Neutrophil (primary cell): ENCODE measurements at regions not wholly inside any gene's neighbourhood (a gene's known extent, or its start where the extent isn't known, plus 50 kb on each side); places are given as distances from the start of the nearest gene placed in this dataset.

Source experiments
- H3K27ac ChIP-seq: fragments of 200-600 bp; sonication (generic); 2 replicates; pipeline ENCODE4 v1.5.1; 2016; ENCODE audit warnings: mild to moderate bottlenecking, moderate library complexity
- H3K27me3 ChIP-seq: fragments of 200-600 bp; sonication (generic); 2 replicates; pipeline ENCODE4 v1.6.0; 2016; ENCODE audit warnings: mild to moderate bottlenecking
- H3K36me3 ChIP-seq: fragments of 200-600 bp; sonication (generic); 2 replicates; pipeline ENCODE4 v1.5.1; 2017
- H3K4me1 ChIP-seq, 2 experiments: fragments of 200-600 bp in 1 of 2; sonication (generic) in 1 of 2; 1 replicate in 1 of 2; 2 replicates in 1 of 2; pipeline versions ENCODE4 v1.5.1 to v1.6.1; 2013 to 2016; ENCODE audit warnings: low read depth in 1 of 2, low read length in 1 of 2, mild to moderate bottlenecking in 1 of 2, moderate library complexity in 1 of 2; ENCODE audit not compliant: control insufficient read depth in 1 of 2, insufficient read depth in 1 of 2
- H3K4me3 ChIP-seq, 2 experiments: fragments of 200-600 bp in 1 of 2; sonication (generic) in 1 of 2; 1 replicate in 1 of 2; 2 replicates in 1 of 2; pipeline ENCODE4 v1.5.1; 2013 to 2016; ENCODE audit warnings: low read depth in 1 of 2, low read length in 1 of 2, mild to moderate bottlenecking in 1 of 2, moderate library complexity in 1 of 2
- H3K9me3 ChIP-seq: fragments of 200-600 bp; sonication (generic); 2 replicates; pipeline ENCODE4 v1.5.1; 2016
- TF ChIP-seq, protein P1 (sequence below): fragments of 200-600 bp; sonication (generic); IDR thresholded peaks from 2 replicates; pipeline ENCODE4 v1.5.1; 2016; ENCODE audit warnings: antibody characterized with exemption

DNA sequence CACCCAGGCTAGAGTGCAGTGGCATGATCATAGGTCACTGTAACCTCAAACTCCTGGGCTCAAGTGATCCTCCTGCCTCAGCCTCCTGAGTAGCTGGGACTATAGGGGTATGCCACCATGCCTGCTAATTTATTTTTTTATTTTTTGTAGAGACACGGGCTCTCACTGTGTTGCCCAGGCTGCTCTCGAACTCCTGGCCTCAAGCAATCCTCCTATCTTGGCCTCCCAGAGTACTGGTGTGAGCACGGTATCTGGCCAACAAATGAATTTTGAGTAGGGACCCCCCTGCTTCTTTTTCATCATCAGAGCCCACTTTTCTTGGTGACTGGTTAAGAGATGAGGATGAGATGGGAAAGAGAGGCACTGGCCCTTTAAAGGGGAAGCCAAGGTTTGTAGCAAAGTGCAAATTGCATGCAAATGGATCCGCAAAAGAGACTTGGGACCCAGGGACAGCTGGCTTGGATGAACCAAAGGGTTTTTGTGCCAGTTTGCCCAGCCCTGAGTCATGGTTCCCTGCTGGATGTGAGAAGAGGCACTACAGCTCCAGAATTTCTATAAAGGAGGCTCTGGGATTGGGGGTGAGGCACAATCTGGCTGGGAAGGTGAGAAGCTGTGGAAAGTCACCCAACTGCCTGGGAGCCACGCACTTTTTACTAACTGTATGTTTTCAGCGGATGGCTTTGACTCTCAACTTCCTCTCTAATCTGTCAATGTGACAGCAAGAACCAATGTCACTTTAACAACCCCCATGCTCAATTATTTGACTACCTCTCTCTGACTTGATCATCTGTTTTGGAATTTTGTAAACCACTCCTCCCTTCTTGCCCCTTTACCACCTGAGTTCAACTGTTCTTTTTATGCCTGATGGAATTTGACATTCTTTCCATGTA is 58.7 kb upstream of the RNF24 start:
- Histone ChIP-seq H3K9me3 (no peaks in the 10 kb centered on the region), H3K4me1 (peaks cover 46 to 61% of the 10 kb centered on the region in 2 experiments), H3K36me3 (no peaks in the 10 kb centered on the region), H3K4me3 (no peak overlapping the region), H3K27me3 (no peaks in the 10 kb centered on the region), H3K27ac (peak overlapping the region; percentile 72)
- TF ChIP-seq, protein P1, sequence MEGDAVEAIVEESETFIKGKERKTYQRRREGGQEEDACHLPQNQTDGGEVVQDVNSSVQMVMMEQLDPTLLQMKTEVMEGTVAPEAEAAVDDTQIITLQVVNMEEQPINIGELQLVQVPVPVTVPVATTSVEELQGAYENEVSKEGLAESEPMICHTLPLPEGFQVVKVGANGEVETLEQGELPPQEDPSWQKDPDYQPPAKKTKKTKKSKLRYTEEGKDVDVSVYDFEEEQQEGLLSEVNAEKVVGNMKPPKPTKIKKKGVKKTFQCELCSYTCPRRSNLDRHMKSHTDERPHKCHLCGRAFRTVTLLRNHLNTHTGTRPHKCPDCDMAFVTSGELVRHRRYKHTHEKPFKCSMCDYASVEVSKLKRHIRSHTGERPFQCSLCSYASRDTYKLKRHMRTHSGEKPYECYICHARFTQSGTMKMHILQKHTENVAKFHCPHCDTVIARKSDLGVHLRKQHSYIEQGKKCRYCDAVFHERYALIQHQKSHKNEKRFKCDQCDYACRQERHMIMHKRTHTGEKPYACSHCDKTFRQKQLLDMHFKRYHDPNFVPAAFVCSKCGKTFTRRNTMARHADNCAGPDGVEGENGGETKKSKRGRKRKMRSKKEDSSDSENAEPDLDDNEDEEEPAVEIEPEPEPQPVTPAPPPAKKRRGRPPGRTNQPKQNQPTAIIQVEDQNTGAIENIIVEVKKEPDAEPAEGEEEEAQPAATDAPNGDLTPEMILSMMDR: no peak

DNA sequence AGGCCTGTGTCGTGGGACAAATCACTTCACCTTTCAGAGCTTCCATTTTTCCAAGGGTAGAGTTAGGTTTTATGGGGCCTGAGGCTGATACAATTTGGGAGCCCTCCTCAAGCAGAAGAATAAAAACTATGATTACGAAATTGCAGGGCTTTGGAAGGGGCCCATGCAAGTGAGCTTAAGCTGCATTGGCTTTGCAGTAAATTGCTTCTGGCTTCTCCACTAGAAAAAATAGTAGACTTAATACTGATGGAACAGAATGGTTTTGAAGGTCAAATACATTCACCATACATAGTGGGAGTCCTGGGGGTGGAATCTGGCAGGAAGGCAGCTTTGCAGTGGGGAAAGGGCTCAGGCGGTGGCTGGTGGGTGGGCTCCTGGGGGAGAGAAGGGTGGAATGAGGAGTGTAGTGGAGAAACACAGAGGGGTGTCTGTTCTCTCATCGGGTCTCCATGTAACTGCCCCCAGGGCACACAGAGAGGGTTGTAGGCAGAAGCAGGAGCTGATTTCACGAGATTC is 55.9 kb upstream of the RNF24 start:
- Histone ChIP-seq H3K4me3 (no peak overlapping the region), H3K27ac (peak overlapping the region; percentile 28), H3K27me3 (no peaks in the 10 kb centered on the region), H3K9me3 (no peaks in the 10 kb centered on the region), H3K36me3 (no peaks in the 10 kb centered on the region), H3K4me1 (peaks cover 75 to 86% of the 10 kb centered on the region in 2 experiments)
- TF ChIP-seq, protein P1: no peak

DNA sequence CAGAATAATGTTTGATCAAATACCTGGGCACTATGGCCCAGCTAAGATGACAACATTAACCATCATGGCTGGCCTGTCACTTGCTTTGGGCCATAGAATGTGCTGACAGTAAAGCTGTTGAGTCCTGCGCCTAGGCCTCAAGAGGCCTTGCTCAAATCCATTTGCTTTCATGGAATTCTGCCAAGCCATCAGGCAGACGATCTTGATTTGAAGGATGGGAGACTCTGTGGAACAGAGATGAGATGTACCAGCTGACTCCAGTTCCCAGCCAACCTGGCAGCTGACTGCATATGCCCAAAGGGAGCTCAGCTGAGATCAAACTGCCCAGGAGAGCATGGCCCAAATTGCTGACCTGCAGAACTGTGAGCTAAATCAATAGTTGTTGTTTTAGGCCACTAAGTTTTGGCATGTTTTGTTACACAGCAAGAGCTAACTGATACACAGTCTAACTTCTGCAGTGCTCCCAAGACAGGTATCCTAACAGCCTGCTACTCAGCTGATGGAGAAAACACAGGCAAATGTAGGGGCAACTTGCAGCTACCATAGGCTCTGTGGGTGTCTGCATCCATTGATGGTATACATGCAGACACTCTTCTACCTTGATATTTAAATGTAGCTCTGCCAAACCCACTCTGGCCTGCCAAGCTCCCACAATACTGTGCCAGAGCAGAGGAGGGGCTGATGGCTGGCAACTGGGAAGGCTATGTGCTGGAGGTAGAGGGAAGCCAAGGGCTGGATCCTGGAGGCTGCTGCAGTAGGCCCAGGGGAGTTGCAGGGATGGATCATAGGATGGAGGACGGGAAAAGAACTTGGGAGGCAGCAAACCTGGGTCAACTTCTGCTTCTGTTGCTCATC is 55.2 kb upstream of the RNF24 start:
- H3K27me3 ChIP-seq: no peaks in the 10 kb centered on the region
- H3K4me3 ChIP-seq: no peak overlapping the region
- peaks cover 75 to 87% of the 10 kb centered on the region in 2 experiments for H3K4me1 ChIP-seq
- no peaks in the 10 kb centered on the region for H3K36me3 ChIP-seq
- H3K9me3 ChIP-seq: no peaks in the 10 kb centered on the region
- TF ChIP-seq, protein P1: no peak
- peak overlapping the region; percentile 28 for H3K27ac ChIP-seq

DNA sequence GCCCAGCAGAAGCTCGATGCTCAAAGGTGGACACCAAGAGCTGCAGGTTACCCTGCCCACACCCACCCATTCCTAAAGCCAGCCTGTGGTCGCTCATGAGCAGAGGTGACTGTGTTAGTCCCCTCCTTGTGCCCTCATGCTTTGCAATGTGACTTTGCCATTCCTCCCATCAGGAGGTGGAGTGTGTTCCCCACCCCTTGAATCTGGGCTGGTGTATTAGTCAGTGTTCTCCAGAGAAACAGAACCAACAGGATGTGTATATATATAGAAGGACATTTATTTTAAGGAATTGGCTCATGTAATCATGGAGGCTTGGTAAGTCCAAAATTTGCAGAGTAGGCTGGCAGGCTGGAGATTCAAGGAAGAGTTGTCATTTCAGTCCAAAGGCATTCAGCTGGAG is 54.4 kb upstream of the RNF24 start:
- Histone ChIP-seq H3K36me3 (no peaks in the 10 kb centered on the region), H3K27ac (peak overlapping the region; percentile 89), H3K27me3 (no peaks in the 10 kb centered on the region), H3K4me1 (peaks cover 75 to 87% of the 10 kb centered on the region in 2 experiments), H3K9me3 (no peaks in the 10 kb centered on the region), H3K4me3 (no peak overlapping the region)
- TF ChIP-seq, protein P1: no peak

DNA sequence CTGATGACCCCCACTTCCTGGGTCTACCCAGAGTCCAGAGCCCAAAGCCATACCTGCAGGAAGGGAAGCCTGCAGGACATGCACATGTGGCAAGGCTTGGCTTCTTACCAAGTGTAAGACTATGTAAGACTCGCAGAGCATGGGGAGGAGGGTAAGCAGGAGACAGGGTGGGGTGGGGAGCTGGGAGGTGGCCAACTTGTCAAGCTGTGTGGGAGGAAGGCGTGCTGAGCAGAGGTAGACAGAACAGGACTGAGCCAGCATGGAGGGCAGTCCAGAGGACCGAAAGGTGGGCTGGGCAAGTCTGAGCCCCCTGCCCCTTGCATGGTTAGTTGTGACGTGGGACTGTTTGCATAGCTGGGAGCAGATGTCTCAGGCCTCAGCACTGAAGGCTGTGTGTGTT is 53.4 kb upstream of the RNF24 start:
- no peaks in the 10 kb centered on the region for H3K9me3 ChIP-seq
- TF ChIP-seq, protein P1: no peak
- no peak overlapping the region for H3K4me3 ChIP-seq
- H3K4me1 ChIP-seq: peaks cover 77 to 87% of the 10 kb centered on the region in 2 experiments
- peak overlapping the region; percentile 89 for H3K27ac ChIP-seq
- H3K27me3 ChIP-seq: no peaks in the 10 kb centered on the region
- no peaks in the 10 kb centered on the region for H3K36me3 ChIP-seq
